ENCODE measurements at regions not wholly inside any gene's neighbourhood (a gene's known extent, or its start where the extent isn't known, plus 50 kb on each side); places are given as distances from the start of the nearest gene placed in this dataset.
"Not testable (repeated sequence)": the region's sequence is repeated elsewhere in the genome, so short reads cannot be mapped to it uniquely, and the experiment has no call there.

GRCh38 chr7:73205594-73205993 lies 103.0 kb downstream of the NSUN5 start:
- TF ChIP-seq CTCF (IDR thresholded peaks at IDR 0.05; ENCODE audit: poor library complexity); EZH2phosphoT487 (IDR thresholded peaks at IDR 0.05; ENCODE audit: low read depth, severe bottlenecking, unreplicated experiment): not testable (repeated sequence)
